T-cell (primary cell): ENCODE measurements at regions not wholly inside any gene's neighbourhood (a gene's known extent, or its start where the extent isn't known, plus 50 kb on each side); places are given as distances from the start of the nearest gene placed in this dataset.
A peak's percentile ranks its signal among the peaks of the same experiment; 100 is the strongest.

Experiments
- ATAC-seq, 4 experiments: fragments of 200-7000 bp in 3 of 4; fragments of 150-1000 bp in 1 of 4; cut with Tn5 transposase; replicated peaks in 1 of 4; 1 replicate in 3 of 4; 2 replicates in 1 of 4; pipeline ENCODE4 v1.10.0; 2021; ENCODE audit warnings: moderate library complexity in 3 of 4, mild to moderate bottlenecking in 2 of 4, moderate number of reproducible peaks in 1 of 4
- CTCF ChIA-PET, 2 donors: fragments of 300-600 bp; sonication (Branson Sonifier 250); formaldehyde crosslinking; loops; one replicate each; lab custom pipeline; 2022; ENCODE audit warnings: antibody characterized with exemption in 2 of 2; lab: Charles Lee
- POLR2A ChIA-PET, 2 donors: fragments of 300-600 bp; sonication (Branson Sonifier 250); formaldehyde crosslinking; loops; one replicate each; lab custom pipeline; 2022; ENCODE audit warnings: antibody characterized with exemption in 2 of 2; lab: Charles Lee
- DNase-seq, 35 experiments: peaks; one replicate each; pipeline versions ENCODE4 v3.0.0 to v3.0.0-alpha.2; 2013 to 2023
- H3K27ac ChIP-seq: one replicate; pipeline ENCODE4 v1.5.1; 2013; ENCODE audit warnings: low read length
- H3K27me3 ChIP-seq, 2 experiments: replicated peaks in 1 of 2; 1 replicate in 1 of 2; 2 replicates in 1 of 2; pipeline versions ENCODE4 v1.6.1 to v1.7.0; 2013; ENCODE audit warnings: low read length in 1 of 2, mixed read lengths in 1 of 2; ENCODE audit not compliant: control insufficient read depth in 2 of 2, insufficient read depth in 2 of 2; ENCODE audit errors: extremely low read depth in 1 of 2
- H3K36me3 ChIP-seq, 2 donors: 1 replicate in 1 of 2; 2 replicates in 1 of 2; pipeline versions ENCODE4 v1.6.1 to v1.7.0; 2013; ENCODE audit warnings: low read length in 1 of 2; ENCODE audit not compliant: control insufficient read depth in 2 of 2, insufficient read depth in 1 of 2; ENCODE audit errors: extremely low read depth in 1 of 2
- H3K4me1 ChIP-seq, 2 experiments: 1 replicate in 1 of 2; 2 replicates in 1 of 2; pipeline versions ENCODE4 v1.6.1 to v1.7.0; 2013; ENCODE audit warnings: low read length in 2 of 2, mixed read lengths in 1 of 2; ENCODE audit not compliant: insufficient read depth in 2 of 2, control insufficient read depth in 1 of 2; ENCODE audit errors: extremely low read depth in 1 of 2
- H3K4me3 ChIP-seq, 2 donors: 1 replicate in 1 of 2; 2 replicates in 1 of 2; pipeline versions ENCODE4 v1.5.1 to v1.7.0; 2013; ENCODE audit warnings: mild to moderate bottlenecking in 2 of 2, low read length in 1 of 2, moderate library complexity in 1 of 2; ENCODE audit not compliant: control insufficient read depth in 1 of 2; ENCODE audit errors: extremely low read depth in 1 of 2
- H3K9me3 ChIP-seq: 2 replicates; pipeline ENCODE4 v1.7.0; 2013
- H3K27ac Mint-ChIP-seq, 2 donors: one replicate each; pipeline ENCODE4 v1.8.0; 2020 to 2021; ENCODE audit warnings: mild to moderate bottlenecking in 2 of 2, mixed read lengths in 2 of 2
- H3K27me3 Mint-ChIP-seq, 2 donors: one replicate each; pipeline ENCODE4 v1.8.0; 2021 to 2022; ENCODE audit warnings: mixed read lengths in 2 of 2
- H3K36me3 Mint-ChIP-seq: one replicate; pipeline ENCODE4 v1.8.0; 2021; ENCODE audit warnings: mixed read lengths
- H3K4me1 Mint-ChIP-seq, 3 donors: one replicate each; pipeline ENCODE4 v1.8.0; 2020 to 2022; ENCODE audit warnings: mixed read lengths in 3 of 3, mild to moderate bottlenecking in 1 of 3
- H3K4me3 Mint-ChIP-seq, 3 donors: one replicate each; pipeline ENCODE4 v1.8.0; 2020 to 2022; ENCODE audit warnings: mild to moderate bottlenecking in 3 of 3, mixed read lengths in 3 of 3, moderate library complexity in 3 of 3
- H3K9me3 Mint-ChIP-seq, 3 donors: one replicate each; pipeline ENCODE4 v1.8.0; 2020 to 2022; ENCODE audit warnings: mixed read lengths in 3 of 3
- WGBS: methylation state at CpG from one replicate; pipeline ENCODE4 v1.1.5; 2013; ENCODE audit warnings: missing lambda C conversion rate; ENCODE audit not compliant: insufficient coverage; 5-methylcytosine and 5-hydroxymethylcytosine counted together

DNA sequence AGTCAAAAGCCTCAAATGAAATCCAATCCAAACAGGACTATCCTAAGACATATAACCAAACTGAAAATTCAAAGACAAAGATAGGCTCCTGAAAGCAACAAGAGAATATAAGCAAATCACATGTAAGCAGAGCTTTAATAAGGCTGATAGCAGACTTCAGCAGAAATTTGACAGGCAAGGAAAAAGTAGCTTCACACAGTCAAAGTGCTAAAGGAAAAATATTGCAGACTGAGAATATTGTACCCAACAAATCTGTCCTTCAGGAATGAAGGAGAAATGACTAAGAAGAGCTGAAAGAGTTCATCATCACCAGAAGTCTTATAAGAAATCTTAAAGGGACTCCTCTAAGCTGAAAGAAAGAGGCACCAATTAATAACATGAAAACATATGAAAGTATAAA lies 150.0 kb downstream of the EVA1A start:
- H3K27me3 Mint-ChIP-seq, result peaks cover 0 to 20% of the 10 kb centered on the region in 2 donors

DNA sequence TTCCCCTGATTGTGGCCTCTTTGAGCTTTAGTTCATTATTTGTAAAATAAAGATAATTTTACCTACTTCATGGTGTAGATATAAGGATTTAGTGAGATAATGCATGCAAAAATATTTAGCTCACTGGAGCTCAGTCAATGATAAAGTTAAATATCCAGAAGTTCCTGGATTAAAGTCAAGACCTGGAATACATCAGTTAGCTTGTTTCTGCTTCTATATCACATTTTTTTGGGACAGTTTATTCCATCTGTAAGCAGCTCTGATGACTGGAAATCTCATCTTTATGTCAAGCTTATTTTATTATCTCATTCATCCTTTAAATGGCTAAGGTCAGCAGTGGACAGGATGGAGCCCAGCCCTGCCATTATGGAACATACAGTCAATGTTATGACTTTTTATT lies 152.0 kb downstream of the EVA1A start:
- DNase-seq (no peak), ATAC-seq (no peak)
- H3K9me3 ChIP-seq, result peaks cover 9% of the 10 kb centered on the region
- Mint-ChIP-seq H3K4me1 (peaks cover 0 to 49% (median 20%) of the 10 kb centered on the region in 3 donors), H3K27ac (no peak overlapping the region), H3K36me3 (peaks cover 8% of the 10 kb centered on the region), H3K4me3 (no peak overlapping the region), H3K27me3 (peaks cover 0 to 19% of the 10 kb centered on the region in 2 donors), H3K9me3 (peaks cover 9 to 17% (median 17%) of the 10 kb centered on the region in 3 donors)
- no peak overlapping the region for H3K27ac ChIP-seq
- no peaks in the 10 kb centered on the region for H3K4me1 ChIP-seq
- ChIA-PET POLR2A (no interaction called here), CTCF (interaction anchor here (0.6 to 0.9 kb wide), 3 partner anchors 29 to 225 kb away, joined by 3 to 6 read pairs (median 3); no protein-coding TSS in a partner anchor)
- H3K27me3 ChIP-seq, result peaks cover 0 to 6% of the 10 kb centered on the region in 2 experiments
- H3K4me3 ChIP-seq, result no peak overlapping the region
- peaks cover 0 to 3% of the 10 kb centered on the region in 2 donors for H3K36me3 ChIP-seq

More for the DNA sequence above, 150.0 kb downstream of the EVA1A start:
- peaks cover 9% of the 10 kb centered on the region for H3K9me3 ChIP-seq
- peaks cover 0 to 3% of the 10 kb centered on the region in 2 donors for H3K36me3 ChIP-seq
- ATAC-seq, result no peak
- peaks cover 0 to 3% of the 10 kb centered on the region in 2 experiments for H3K4me1 ChIP-seq
- no peak overlapping the region for H3K4me3 Mint-ChIP-seq
- H3K27ac Mint-ChIP-seq, result no peak overlapping the region
- ChIA-PET POLR2A (no interaction called here), CTCF (no interaction called here)
- H3K4me3 ChIP-seq, result no peak overlapping the region
- H3K36me3 Mint-ChIP-seq, result peaks cover 8% of the 10 kb centered on the region
- peaks cover 0 to 6% of the 10 kb centered on the region in 2 experiments for H3K27me3 ChIP-seq
- H3K27ac ChIP-seq, result no peak overlapping the region
- DNase-seq, result no peak
- H3K9me3 Mint-ChIP-seq, result peaks cover 9 to 17% (median 17%) of the 10 kb centered on the region in 3 donors
- H3K4me1 Mint-ChIP-seq, result peaks cover 7 to 64% (median 29%) of the 10 kb centered on the region in 3 donors

DNA sequence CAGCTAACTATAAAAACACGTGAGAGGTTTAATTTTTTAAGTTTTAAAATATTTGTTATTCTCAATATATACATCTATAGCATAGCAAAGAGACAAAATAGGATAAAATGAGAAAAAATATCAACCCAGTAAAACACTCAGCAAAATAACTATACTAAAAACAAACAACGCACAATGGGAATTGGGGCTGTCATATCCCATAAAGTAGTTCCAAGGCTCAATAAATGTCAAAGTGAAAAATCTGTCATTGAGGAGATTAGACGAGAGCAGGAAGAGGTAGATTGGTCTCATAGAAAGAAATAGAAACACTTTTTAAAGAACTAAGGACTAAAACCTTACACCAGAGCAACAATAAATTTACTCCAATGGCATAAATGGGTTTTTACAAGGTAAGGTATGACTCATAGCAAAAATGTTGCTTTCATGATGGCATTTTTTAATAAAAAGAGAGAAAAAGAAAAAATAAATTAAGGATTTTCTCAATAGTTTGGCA lies 153.7 kb downstream of the EVA1A start:
- no peak overlapping the region for H3K27ac Mint-ChIP-seq
- CTCF ChIA-PET, result interaction anchor here in 1 of 2 donors (0.8 kb wide), 1 partner anchor 8 kb away, joined by 4 read pairs; no protein-coding TSS in a partner anchor

DNA sequence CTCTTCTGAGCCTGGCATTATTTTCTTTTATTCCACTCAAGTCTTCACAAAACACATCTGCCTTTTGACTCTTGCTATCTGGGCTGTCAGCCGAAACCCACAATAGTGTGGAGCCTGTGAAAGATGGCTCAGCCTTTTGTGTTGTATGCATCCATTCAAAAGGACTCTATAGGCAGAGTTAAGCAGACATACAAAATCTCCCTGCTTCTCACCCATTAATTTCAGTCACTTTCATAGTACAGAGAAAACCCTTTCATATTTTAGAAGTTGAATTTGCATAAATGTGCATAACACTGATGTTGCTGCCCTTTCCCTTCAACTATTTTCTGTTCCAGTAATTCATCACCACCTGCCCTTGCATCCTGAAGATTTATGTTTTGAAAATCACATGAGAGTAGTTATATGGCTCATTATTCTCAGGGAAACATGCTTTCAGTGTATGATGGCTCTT lies 154.6 kb downstream of the EVA1A start:
- DNase-seq (no peak), ATAC-seq (no peak)
- Histone ChIP-seq H3K36me3 (peaks cover 0 to 3% of the 10 kb centered on the region in 2 donors), H3K27me3 (peaks cover 0 to 6% of the 10 kb centered on the region in 2 experiments), H3K9me3 (peaks cover 4% of the 10 kb centered on the region), H3K4me3 (no peak overlapping the region), H3K4me1 (no peaks in the 10 kb centered on the region), H3K27ac (no peak overlapping the region)
- Mint-ChIP-seq H3K4me3 (no peak overlapping the region), H3K36me3 (peaks cover 8% of the 10 kb centered on the region), H3K9me3 (peaks cover 6 to 12% (median 9%) of the 10 kb centered on the region in 3 donors), H3K27ac (no peak overlapping the region), H3K4me1 (peaks cover 0 to 33% (median 17%) of the 10 kb centered on the region in 3 donors), H3K27me3 (peaks cover 0 to 18% of the 10 kb centered on the region in 2 donors)
- WGBS, result no CpG with 5 or more reads among the region's 1 CpG
- POLR2A ChIA-PET, result no interaction called here
- CTCF ChIA-PET, result interaction anchor here in 1 of 2 donors (0.8 kb wide), 1 partner anchor 9 kb away, joined by 4 read pairs; no protein-coding TSS in a partner anchor

More for the DNA sequence above, 153.7 kb downstream of the EVA1A start:
- H3K4me1 ChIP-seq, result no peaks in the 10 kb centered on the region
- H3K4me3 ChIP-seq, result no peak overlapping the region
- Mint-ChIP-seq H3K4me1 (peaks cover 0 to 39% (median 17%) of the 10 kb centered on the region in 3 donors), H3K27me3 (peaks cover 0 to 18% of the 10 kb centered on the region in 2 donors), H3K4me3 (no peak overlapping the region), H3K36me3 (peaks cover 8% of the 10 kb centered on the region), H3K9me3 (peaks cover 9 to 17% (median 12%) of the 10 kb centered on the region in 3 donors)
- WGBS, result no CpG with 5 or more reads among the region's 3 CpGs
- DNase-seq (no peak), ATAC-seq (no peak)
- POLR2A ChIA-PET, result no interaction called here
- H3K9me3 ChIP-seq, result peaks cover 9% of the 10 kb centered on the region
- no peak overlapping the region for H3K27ac ChIP-seq
- H3K27me3 ChIP-seq, result peaks cover 0 to 6% of the 10 kb centered on the region in 2 experiments
- H3K36me3 ChIP-seq, result peaks cover 0 to 3% of the 10 kb centered on the region in 2 donors

DNA sequence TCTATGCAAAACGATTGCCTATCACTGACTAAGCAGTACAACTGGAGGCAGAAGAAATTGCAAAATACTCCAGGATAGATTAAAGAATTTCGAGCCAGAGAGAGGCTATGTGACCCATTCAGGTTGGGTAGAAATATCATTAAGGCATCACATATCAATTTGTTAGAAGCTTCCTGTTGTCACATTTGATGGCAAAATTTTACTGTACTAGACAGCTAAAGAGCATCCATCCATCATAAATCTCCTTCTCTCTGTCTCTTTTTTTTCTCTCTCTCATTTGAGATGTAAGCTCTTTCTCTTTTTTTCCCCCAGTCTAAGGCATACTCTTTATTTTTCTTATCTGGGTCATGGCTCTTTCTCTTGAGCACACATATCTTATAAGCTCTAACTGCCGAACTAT lies 155.7 kb downstream of the EVA1A start:
- ChIA-PET POLR2A (no interaction called here), CTCF (interaction anchor here (1.0 to 1.8 kb wide), 3 partner anchors 485 to 486 kb away, joined by 4 to 7 read pairs (median 5); no protein-coding TSS in a partner anchor)
- WGBS, result no CpG with 5 or more reads among the region's 3 CpGs
- Mint-ChIP-seq H3K27ac (no peak overlapping the region), H3K27me3 (peaks cover 0 to 16% of the 10 kb centered on the region in 2 donors), H3K36me3 (peaks cover 2% of the 10 kb centered on the region), H3K4me3 (no peak overlapping the region), H3K4me1 (peaks cover 0 to 27% (median 17%) of the 10 kb centered on the region in 3 donors), H3K9me3 (peaks cover 0 to 2% (median 2%) of the 10 kb centered on the region in 3 donors)
- no peak overlapping the region for H3K27ac ChIP-seq
- no peaks in the 10 kb centered on the region for H3K9me3 ChIP-seq
- DNase-seq (no peak), ATAC-seq (no peak)
- H3K4me1 ChIP-seq, result no peaks in the 10 kb centered on the region
- H3K27me3 ChIP-seq, result peaks cover 0 to 6% of the 10 kb centered on the region in 2 experiments
- peaks cover 0 to 5% of the 10 kb centered on the region in 2 donors for H3K36me3 ChIP-seq
- no peak overlapping the region for H3K4me3 ChIP-seq

DNA sequence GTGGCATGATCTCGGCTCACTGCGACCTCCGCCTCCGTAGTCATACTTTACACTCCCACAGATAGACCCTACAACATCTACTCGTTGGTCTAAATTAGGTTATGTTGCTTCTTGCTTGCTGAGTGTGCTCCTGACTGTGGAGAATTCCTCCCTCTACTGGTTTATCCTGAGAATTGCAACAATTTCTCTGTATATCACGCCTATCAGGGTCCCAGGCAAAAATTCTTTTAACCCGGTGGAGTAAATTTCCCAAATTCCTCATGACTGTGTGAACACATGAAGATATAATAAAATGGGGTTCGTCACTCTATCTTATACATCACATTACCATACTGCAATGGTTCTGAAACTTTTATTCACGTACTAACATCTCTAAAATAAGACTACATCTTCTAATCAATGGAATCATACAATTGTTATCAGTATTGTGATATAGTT lies 156.7 kb downstream of the EVA1A start:
- peaks cover 0 to 19% (median 17%) of the 10 kb centered on the region in 3 donors for H3K4me1 Mint-ChIP-seq
- H3K27me3 Mint-ChIP-seq, result peaks cover 0 to 14% of the 10 kb centered on the region in 2 donors
- CTCF ChIA-PET, result interaction anchor here (1.7 to 1.8 kb wide), 2 partner anchors 485 kb away, joined by 4 to 7 read pairs; no protein-coding TSS in a partner anchor
- Histone ChIP-seq H3K36me3 (peaks cover 0 to 2% of the 10 kb centered on the region in 2 donors), H3K27ac (no peak overlapping the region), H3K9me3 (no peaks in the 10 kb centered on the region), H3K4me1 (no peaks in the 10 kb centered on the region), H3K27me3 (no peaks in the 10 kb centered on the region), H3K4me3 (no peak overlapping the region)
- ATAC-seq, result peak in 3 of 4 experiments; percentile 35 to 60 (median 59)
- no CpG with 5 or more reads among the region's 9 CpGs for WGBS
- no peaks in the 10 kb centered on the region for H3K9me3 Mint-ChIP-seq
- no peak overlapping the region for H3K27ac Mint-ChIP-seq
- POLR2A ChIA-PET, result no interaction called here
- H3K4me3 Mint-ChIP-seq, result no peak overlapping the region
- no peaks in the 10 kb centered on the region for H3K36me3 Mint-ChIP-seq
- DNase-seq, result peak in 1 of 35 experiments; percentile 60
